Retinal pigment epithelial cell (primary cell): ENCODE measurements at regions not wholly inside any gene's neighbourhood (a gene's known extent, or its start where the extent isn't known, plus 50 kb on each side); places are given as distances from the start of the nearest gene placed in this dataset.

Source experiments
- DNase-seq: peaks from one replicate; pipeline ENCODE4 v3.0.0-alpha.2; 2010; ENCODE audit warnings: low read depth
- H3K4me3 ChIP-seq: 2 replicates; pipeline ENCODE4 v1.5.1; 2011; ENCODE audit warnings: mild to moderate bottlenecking, low read length, control low read depth, moderate library complexity
- TF ChIP-seq, protein P1 (sequence below): conservative IDR thresholded peaks from 2 replicates; pipeline ENCODE4 v1.5.1; 2011; ENCODE audit warnings: low read depth, low read length, control low read depth, inconsistent platforms

DNA sequence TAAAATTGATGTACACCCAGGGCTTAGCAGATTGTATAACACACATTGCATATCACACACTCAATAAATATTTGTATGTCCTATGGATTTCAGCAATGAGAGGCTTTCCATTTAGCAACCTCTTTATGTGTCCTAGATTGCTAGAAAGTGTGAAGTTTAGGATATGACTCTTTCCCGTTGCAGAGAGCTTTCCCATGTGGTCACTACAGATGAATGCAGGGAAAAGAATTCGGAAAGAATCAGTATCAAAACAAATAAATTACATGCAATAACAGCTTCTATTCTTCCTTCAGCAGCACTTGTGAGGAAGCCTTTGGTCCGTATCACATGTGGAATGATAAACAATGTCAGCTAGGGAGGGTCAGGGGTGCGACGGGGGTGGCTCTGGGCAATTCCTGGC is 870.1 kb downstream of the C6orf118 start:
- H3K4me3 ChIP-seq = no peak overlapping the region
- DNase-seq = no peak
- TF ChIP-seq, protein P1, sequence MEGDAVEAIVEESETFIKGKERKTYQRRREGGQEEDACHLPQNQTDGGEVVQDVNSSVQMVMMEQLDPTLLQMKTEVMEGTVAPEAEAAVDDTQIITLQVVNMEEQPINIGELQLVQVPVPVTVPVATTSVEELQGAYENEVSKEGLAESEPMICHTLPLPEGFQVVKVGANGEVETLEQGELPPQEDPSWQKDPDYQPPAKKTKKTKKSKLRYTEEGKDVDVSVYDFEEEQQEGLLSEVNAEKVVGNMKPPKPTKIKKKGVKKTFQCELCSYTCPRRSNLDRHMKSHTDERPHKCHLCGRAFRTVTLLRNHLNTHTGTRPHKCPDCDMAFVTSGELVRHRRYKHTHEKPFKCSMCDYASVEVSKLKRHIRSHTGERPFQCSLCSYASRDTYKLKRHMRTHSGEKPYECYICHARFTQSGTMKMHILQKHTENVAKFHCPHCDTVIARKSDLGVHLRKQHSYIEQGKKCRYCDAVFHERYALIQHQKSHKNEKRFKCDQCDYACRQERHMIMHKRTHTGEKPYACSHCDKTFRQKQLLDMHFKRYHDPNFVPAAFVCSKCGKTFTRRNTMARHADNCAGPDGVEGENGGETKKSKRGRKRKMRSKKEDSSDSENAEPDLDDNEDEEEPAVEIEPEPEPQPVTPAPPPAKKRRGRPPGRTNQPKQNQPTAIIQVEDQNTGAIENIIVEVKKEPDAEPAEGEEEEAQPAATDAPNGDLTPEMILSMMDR = no peak

DNA sequence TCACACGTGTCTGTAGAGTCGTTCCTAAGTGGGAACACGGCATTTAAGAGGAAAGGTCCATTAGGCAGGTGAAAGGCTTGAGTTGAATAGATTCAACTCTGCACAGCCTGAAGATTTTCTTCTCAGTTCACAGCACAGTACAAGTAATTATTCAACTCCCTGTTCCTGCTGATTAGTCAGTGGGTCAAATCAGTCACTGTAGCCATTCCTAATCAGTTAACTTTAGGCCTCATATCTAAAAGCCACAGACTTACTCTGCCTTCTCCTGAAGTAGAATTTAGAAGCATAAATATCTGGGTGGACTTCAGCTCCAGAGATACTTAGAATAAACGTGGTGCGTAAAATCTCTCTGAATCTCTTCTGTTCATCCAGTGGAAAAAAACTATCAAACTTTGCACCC is 872.4 kb downstream of the C6orf118 start:
- H3K4me3 ChIP-seq = no peak overlapping the region
- no peak for DNase-seq
- TF ChIP-seq, protein P1 = no peak

- no peak overlapping the region for H3K4me3 ChIP-seq
- DNase-seq = no peak
- TF ChIP-seq, protein P1 = no peak
Measured at GRCh38 chr6:164427728-164428402, 881.5 kb downstream of the C6orf118 start.

- TF ChIP-seq, protein P1 = no peak
- H3K4me3 ChIP-seq = no peak overlapping the region
- DNase-seq = no peak
Measured at GRCh38 chr6:164424489-164424888, 884.9 kb downstream of the C6orf118 start.

DNA sequence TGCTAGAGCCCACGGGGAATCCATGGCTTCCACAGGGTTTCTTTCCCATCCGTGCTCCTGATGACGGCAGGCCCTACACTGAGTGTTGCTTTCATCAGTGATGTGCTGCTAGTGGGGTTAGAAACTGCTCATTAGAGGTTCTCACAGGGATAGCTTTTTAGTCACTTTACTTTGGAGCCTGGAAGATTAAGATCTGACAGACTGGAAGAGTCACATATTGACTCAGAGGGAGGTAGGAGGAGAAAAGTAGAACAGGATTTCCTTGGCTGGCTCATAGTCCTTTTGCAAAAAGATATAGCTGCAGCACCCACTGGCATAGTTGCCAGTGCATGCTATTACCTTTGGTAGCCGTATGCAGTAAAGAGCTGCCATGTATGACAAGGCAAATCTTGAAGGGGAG is 890.3 kb downstream of the C6orf118 start:
- DNase-seq = no peak
- TF ChIP-seq, protein P1 = no peak
- H3K4me3 ChIP-seq = no peak overlapping the region

DNA sequence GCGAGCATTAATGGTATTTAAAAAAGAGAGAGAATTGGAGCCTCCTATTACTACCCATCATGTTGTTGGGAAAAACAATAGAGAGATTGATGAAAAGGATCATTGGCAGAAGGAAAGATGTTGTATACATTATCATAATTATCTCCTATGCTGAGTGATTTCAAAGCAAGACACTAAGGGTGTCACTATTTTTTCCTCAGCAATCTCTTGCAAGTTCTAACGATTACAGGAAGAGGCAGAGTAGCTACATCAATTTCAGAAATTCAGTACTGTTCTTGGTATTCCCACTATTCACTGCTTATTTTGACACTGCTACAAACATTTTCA is 891.2 kb downstream of the C6orf118 start:
- TF ChIP-seq, protein P1 = no peak
- DNase-seq = no peak
- H3K4me3 ChIP-seq = no peak overlapping the region

DNA sequence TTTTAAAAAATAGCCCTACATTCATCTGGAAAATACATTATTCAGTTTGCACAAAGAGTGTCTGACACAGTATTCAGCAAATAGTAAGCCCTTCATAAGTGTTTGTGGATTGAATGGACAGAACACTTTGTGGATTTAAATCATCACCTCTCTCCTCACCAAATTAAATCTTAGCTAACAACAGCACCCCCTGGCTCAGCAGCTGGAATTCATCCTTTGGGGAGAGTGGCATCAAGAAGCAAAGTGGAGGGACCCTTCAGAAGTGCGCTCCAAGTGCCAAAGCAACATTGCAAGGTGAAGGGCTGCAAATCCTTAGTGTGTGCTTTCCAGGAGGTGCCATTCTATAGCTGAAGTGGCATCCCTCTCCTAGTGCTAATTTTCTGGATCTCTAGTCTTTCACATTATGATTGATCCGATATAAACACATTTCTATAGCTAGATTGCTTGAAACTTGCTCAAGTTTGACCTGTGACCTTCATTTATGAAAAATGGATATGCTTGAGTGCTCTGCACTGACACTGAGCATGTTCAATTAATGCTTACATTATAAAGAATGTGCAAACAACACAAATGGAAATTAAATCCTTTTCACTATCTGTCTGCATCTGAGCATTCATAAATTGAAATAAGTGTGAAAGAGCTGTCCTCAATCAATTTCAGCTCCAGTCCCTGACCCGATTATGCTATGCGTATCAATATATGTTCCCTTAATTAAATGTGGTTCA is 891.7 kb downstream of the C6orf118 start:
- TF ChIP-seq, protein P1 = peak; percentile 17
- no peak overlapping the region for H3K4me3 ChIP-seq
- DNase-seq = no peak
